HCT116 (cell line): ENCODE measurements at regions not wholly inside any gene's neighbourhood (a gene's known extent, or its start where the extent isn't known, plus 50 kb on each side); places are given as distances from the start of the nearest gene placed in this dataset.
A peak's percentile ranks its signal among the peaks of the same experiment; 100 is the strongest.

Source experiments
- ATAC-seq: fragments of 200-7000 bp; cut with Tn5 transposase; 2 replicates; pipeline ENCODE4 v1.9.1; 2020; ENCODE audit warnings: mild to moderate bottlenecking, moderate library complexity
- BruUV-seq: library from RNA; stranded (reverse); fragments of 400-500 nt; replicated peaks from 2 replicates; lab custom pipeline; 2021; lab: Mats Ljungman, UMichigan
- CTCF ChIA-PET: fragments of 300-600 bp; sonication (Branson Sonifier 250); formaldehyde crosslinking; loops from one replicate; lab custom pipeline; 2021; ENCODE audit warnings: antibody characterized with exemption; lab: Charles Lee
- POLR2A ChIA-PET: fragments of 300-600, 350-600 bp; sonication (Branson Sonifier 250); formaldehyde crosslinking; loops from one replicate; lab custom pipeline; 2021; ENCODE audit warnings: antibody characterized with exemption; lab: Charles Lee
- RAD21 ChIA-PET, 2 experiments: fragments of 300-600 bp; sonication (Branson Sonifier 250); formaldehyde crosslinking; loops; one replicate each; lab custom pipeline; 2023; ENCODE audit warnings: low total read pairs in 2 of 2; ENCODE audit not compliant: uncharacterized antibody in 2 of 2, unreplicated experiment in 2 of 2, low non-redundant PET in 1 of 2; lab: Charles Lee
- DNase-seq: peaks from one replicate; pipeline ENCODE4 v3.0.0-alpha.2; 2010; ENCODE audit warnings: low read depth, low spot score
- H2AFZ ChIP-seq: fragments of 200-600 bp; shearing (Covaris generic), sonication (generic); 2 replicates; pipeline ENCODE4 v1.6.1; 2017; ENCODE audit warnings: low read depth, mixed run types, mixed read lengths, antibody characterized with exemption, low read length; ENCODE audit not compliant: poor library complexity, severe bottlenecking
- H3K27ac ChIP-seq: 2 replicates; pipeline ENCODE4 v1.5.1; 2012; ENCODE audit warnings: low read depth, low read length
- H3K27me3 ChIP-seq: fragments of 200-600 bp; sonication (generic); 2 replicates; pipeline ENCODE4 v1.6.1; 2016; ENCODE audit warnings: mixed run types, low read length, mixed read lengths; ENCODE audit not compliant: insufficient read depth
- H3K36me3 ChIP-seq, 2 experiments: fragments of 200-500 bp in 1 of 2; fragments of 200-600 bp in 1 of 2; sonication (Bioruptor generic) in 1 of 2; sonication (generic) in 1 of 2; 2 replicates each; pipeline versions ENCODE4 v1.5.1 to v1.6.1; 2014 to 2016; ENCODE audit warnings: low read length in 2 of 2, inconsistent platforms in 1 of 2, mixed read lengths in 1 of 2, mixed run types in 1 of 2; ENCODE audit not compliant: insufficient read depth in 2 of 2, control insufficient read depth in 1 of 2
- H3K4me1 ChIP-seq, 2 experiments: fragments of 200-600 bp in 1 of 2; sonication (generic) in 1 of 2; 2 replicates each; pipeline versions ENCODE4 v1.5.1 to v1.6.1; 2012 to 2017; ENCODE audit warnings: low read length in 2 of 2, inconsistent platforms in 1 of 2, mild to moderate bottlenecking in 1 of 2, mixed read lengths in 1 of 2, mixed run types in 1 of 2, moderate library complexity in 1 of 2; ENCODE audit not compliant: insufficient read depth in 2 of 2, control insufficient read depth in 1 of 2
- H3K4me2 ChIP-seq: fragments of 200-600 bp; sonication (generic); 2 replicates; pipeline ENCODE4 v1.6.1; 2017; ENCODE audit warnings: mixed run types, low read length, mixed read lengths
- H3K4me3 ChIP-seq, 2 experiments: fragments of 200-600 bp in 1 of 2; sonication (generic) in 1 of 2; replicated peaks in 1 of 2; 2 replicates each; pipeline ENCODE4 v1.5.1; 2011 to 2016; ENCODE audit warnings: low read length in 2 of 2, control low read depth in 1 of 2, low read depth in 1 of 2, mild to moderate bottlenecking in 1 of 2, mixed read lengths in 1 of 2, mixed run types in 1 of 2
- H3K79me2 ChIP-seq: fragments of 200-600 bp; sonication (generic); 2 replicates; pipeline ENCODE4 v1.6.1; 2017; ENCODE audit warnings: mild to moderate bottlenecking, mixed run types, low read length, moderate library complexity, mixed read lengths; ENCODE audit not compliant: insufficient read depth
- H3K9ac ChIP-seq: fragments of 200-600 bp; sonication (generic); 2 replicates; pipeline ENCODE4 v1.6.1; 2016; ENCODE audit warnings: low read length, mixed read lengths
- H3K9me2 ChIP-seq: fragments of 200-600 bp; sonication (generic), shearing (Covaris generic); 2 replicates; pipeline ENCODE4 v1.6.1; 2017; ENCODE audit warnings: mixed run types, mild to moderate bottlenecking, moderate library complexity; ENCODE audit not compliant: insufficient read depth
- H3K9me3 ChIP-seq, 2 experiments: fragments of 200-500 bp in 1 of 2; fragments of 200-600 bp in 1 of 2; sonication (Bioruptor generic) in 1 of 2; sonication (generic) in 1 of 2; 2 replicates each; pipeline ENCODE4 v1.6.1; 2014 to 2017; ENCODE audit warnings: low read length in 2 of 2, mixed read lengths in 2 of 2, inconsistent platforms in 1 of 2, low read depth in 1 of 2, mild to moderate bottlenecking in 1 of 2, mixed run types in 1 of 2, moderate library complexity in 1 of 2; ENCODE audit not compliant: control insufficient read depth in 1 of 2, insufficient read depth in 1 of 2
- H4K20me1 ChIP-seq: fragments of 200-600 bp; sonication (generic), shearing (Covaris generic); 2 replicates; pipeline ENCODE4 v1.6.1; 2017; ENCODE audit warnings: mixed run types, mild to moderate bottlenecking, moderate library complexity; ENCODE audit not compliant: insufficient read depth
- CBX3 ChIP-seq: IDR thresholded peaks from 2 replicates; pipeline ENCODE4 v1.6.1; 2012; ENCODE audit warnings: low read depth
- CEBPB ChIP-seq: IDR thresholded peaks from 2 replicates; pipeline ENCODE4 v1.6.1; 2012; ENCODE audit warnings: low read depth
- FOSL1 ChIP-seq: IDR thresholded peaks from 2 replicates; pipeline ENCODE4 v1.6.1; 2012; ENCODE audit warnings: low read depth
- JUND ChIP-seq: IDR thresholded peaks from 2 replicates; pipeline ENCODE4 v1.6.1; 2012
- POLR2A ChIP-seq: IDR thresholded peaks from 2 replicates; pipeline ENCODE4 v1.7.0; 2011; ENCODE audit warnings: borderline replicate concordance; ENCODE audit not compliant: insufficient read depth, insufficient read length; ENCODE audit errors: extremely low read depth
- POLR2AphosphoS5 ChIP-seq: IDR thresholded peaks from 2 replicates; pipeline ENCODE4 v1.6.1; 2011; ENCODE audit warnings: mild to moderate bottlenecking, low read depth, low read length, moderate library complexity
- SIN3A ChIP-seq: IDR thresholded peaks from 2 replicates; pipeline ENCODE4 v1.6.1; 2012; ENCODE audit warnings: low read depth
- SRF ChIP-seq: IDR thresholded peaks from 2 replicates; pipeline ENCODE4 v1.6.1; 2012; ENCODE audit warnings: low read depth
- TCF7L2 ChIP-seq: IDR thresholded peaks from 2 replicates; pipeline ENCODE4 v1.7.0; 2011; ENCODE audit warnings: borderline replicate concordance, inconsistent platforms; ENCODE audit not compliant: insufficient read depth, insufficient read length; ENCODE audit errors: extremely low read depth
- ZFX ChIP-seq: fragments of 450-650 bp; IDR thresholded peaks from 2 replicates; pipeline ENCODE4 v1.6.1; 2017
- intact Hi-C: fragments of 100-400 bp; cut with micrococcal nuclease; formaldehyde crosslinking; loops from 2 replicates; pipeline ENCODE4 v1.10.0; 2022
- TF ChIP-seq, protein P1 (sequence below): IDR thresholded peaks from 2 replicates; pipeline ENCODE4 v1.6.1; 2012; ENCODE audit warnings: low read depth
- TF ChIP-seq, protein P2 (sequence below): IDR thresholded peaks from 2 replicates; pipeline ENCODE4 v1.6.1; 2011; ENCODE audit warnings: mild to moderate bottlenecking, low read length, moderate library complexity; ENCODE audit not compliant: insufficient replicate concordance; ENCODE audit errors: extremely low read depth

GRCh38 chr3:34419801-34420200, 621.4 kb downstream of the PDCD6IP start:
- no peak for TF ChIP-seq SRF
- TF ChIP-seq, protein P1, sequence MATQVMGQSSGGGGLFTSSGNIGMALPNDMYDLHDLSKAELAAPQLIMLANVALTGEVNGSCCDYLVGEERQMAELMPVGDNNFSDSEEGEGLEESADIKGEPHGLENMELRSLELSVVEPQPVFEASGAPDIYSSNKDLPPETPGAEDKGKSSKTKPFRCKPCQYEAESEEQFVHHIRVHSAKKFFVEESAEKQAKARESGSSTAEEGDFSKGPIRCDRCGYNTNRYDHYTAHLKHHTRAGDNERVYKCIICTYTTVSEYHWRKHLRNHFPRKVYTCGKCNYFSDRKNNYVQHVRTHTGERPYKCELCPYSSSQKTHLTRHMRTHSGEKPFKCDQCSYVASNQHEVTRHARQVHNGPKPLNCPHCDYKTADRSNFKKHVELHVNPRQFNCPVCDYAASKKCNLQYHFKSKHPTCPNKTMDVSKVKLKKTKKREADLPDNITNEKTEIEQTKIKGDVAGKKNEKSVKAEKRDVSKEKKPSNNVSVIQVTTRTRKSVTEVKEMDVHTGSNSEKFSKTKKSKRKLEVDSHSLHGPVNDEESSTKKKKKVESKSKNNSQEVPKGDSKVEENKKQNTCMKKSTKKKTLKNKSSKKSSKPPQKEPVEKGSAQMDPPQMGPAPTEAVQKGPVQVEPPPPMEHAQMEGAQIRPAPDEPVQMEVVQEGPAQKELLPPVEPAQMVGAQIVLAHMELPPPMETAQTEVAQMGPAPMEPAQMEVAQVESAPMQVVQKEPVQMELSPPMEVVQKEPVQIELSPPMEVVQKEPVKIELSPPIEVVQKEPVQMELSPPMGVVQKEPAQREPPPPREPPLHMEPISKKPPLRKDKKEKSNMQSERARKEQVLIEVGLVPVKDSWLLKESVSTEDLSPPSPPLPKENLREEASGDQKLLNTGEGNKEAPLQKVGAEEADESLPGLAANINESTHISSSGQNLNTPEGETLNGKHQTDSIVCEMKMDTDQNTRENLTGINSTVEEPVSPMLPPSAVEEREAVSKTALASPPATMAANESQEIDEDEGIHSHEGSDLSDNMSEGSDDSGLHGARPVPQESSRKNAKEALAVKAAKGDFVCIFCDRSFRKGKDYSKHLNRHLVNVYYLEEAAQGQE, result peak; percentile 20; the same call in 1 of the 2 replicates
- TF ChIP-seq, all 23 proteins: peak for 1
- DNase-seq, result no peak
- H3K36me3 ChIP-seq, result no peaks in the 10 kb centered on the region

GRCh38 chr3:34421762-34422161, 623.3 kb downstream of the PDCD6IP start:
- CTCF ChIA-PET, result no interaction called here
- no peaks in the 10 kb centered on the region for H3K27me3 ChIP-seq
- intact Hi-C loops, result no loop called here
- no peak overlapping the region for H3K9ac ChIP-seq
- no TSS peak for BruUV-seq
- H4K20me1 ChIP-seq, result no peaks in the 10 kb centered on the region
- ATAC-seq (no peak), DNase-seq (no peak)
- H3K36me3 ChIP-seq, result no peaks in the 10 kb centered on the region
- no peak overlapping the region for H2AFZ ChIP-seq
- H3K4me1 ChIP-seq, result no peaks in the 10 kb centered on the region
- RAD21 ChIA-PET, result no interaction called here
- no peaks in the 10 kb centered on the region for H3K79me2 ChIP-seq
- POLR2A ChIA-PET, result no interaction called here
- peaks cover 0 to 5% of the 10 kb centered on the region in 2 experiments; a peak in 1 of 4 replicates for H3K9me3 ChIP-seq
- H3K4me3 ChIP-seq, result no peak overlapping the region
- H3K4me2 ChIP-seq, result no peak overlapping the region
- H3K27ac ChIP-seq, result no peak overlapping the region
- no peaks in the 10 kb centered on the region for H3K9me2 ChIP-seq
- TF ChIP-seq ZFX, result no peak
- TF ChIP-seq TCF7L2, result no peak
- no peak for TF ChIP-seq JUND
- TF ChIP-seq, protein P2, sequence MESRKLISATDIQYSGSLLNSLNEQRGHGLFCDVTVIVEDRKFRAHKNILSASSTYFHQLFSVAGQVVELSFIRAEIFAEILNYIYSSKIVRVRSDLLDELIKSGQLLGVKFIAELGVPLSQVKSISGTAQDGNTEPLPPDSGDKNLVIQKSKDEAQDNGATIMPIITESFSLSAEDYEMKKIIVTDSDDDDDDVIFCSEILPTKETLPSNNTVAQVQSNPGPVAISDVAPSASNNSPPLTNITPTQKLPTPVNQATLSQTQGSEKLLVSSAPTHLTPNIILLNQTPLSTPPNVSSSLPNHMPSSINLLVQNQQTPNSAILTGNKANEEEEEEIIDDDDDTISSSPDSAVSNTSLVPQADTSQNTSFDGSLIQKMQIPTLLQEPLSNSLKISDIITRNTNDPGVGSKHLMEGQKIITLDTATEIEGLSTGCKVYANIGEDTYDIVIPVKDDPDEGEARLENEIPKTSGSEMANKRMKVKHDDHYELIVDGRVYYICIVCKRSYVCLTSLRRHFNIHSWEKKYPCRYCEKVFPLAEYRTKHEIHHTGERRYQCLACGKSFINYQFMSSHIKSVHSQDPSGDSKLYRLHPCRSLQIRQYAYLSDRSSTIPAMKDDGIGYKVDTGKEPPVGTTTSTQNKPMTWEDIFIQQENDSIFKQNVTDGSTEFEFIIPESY, result no peak
- TF ChIP-seq, protein P1, result no peak
- no peak for TF ChIP-seq FOSL1
- TF ChIP-seq POLR2A, result no peak
- no peak for TF ChIP-seq SIN3A
- TF ChIP-seq CEBPB, result no peak
- no peak for TF ChIP-seq POLR2AphosphoS5
- TF ChIP-seq CBX3, result no peak

More at GRCh38 chr3:34419801-34420200, 621.4 kb downstream of the PDCD6IP start:
- intact Hi-C loops, result no loop called here
- ATAC-seq, result no peak
- Histone ChIP-seq H3K9me2 (no peaks in the 10 kb centered on the region), H3K9ac (no peak overlapping the region), H3K27me3 (no peaks in the 10 kb centered on the region), H3K4me1 (no peaks in the 10 kb centered on the region), H3K9me3 (no peaks in the 10 kb centered on the region; a peak in 1 of 4 replicates), H4K20me1 (no peaks in the 10 kb centered on the region), H3K79me2 (no peaks in the 10 kb centered on the region), H2AFZ (no peak overlapping the region), H3K27ac (no peak overlapping the region), H3K4me3 (no peak overlapping the region), H3K4me2 (no peak overlapping the region)
- BruUV-seq, result no TSS peak
- ChIA-PET POLR2A (no interaction called here), CTCF (no interaction called here), RAD21 (no interaction called here)
